ENCODE measurements at regions not wholly inside any gene's neighbourhood (a gene's known extent, or its start where the extent isn't known, plus 50 kb on each side); places are given as distances from the start of the nearest gene placed in this dataset.

DNA sequence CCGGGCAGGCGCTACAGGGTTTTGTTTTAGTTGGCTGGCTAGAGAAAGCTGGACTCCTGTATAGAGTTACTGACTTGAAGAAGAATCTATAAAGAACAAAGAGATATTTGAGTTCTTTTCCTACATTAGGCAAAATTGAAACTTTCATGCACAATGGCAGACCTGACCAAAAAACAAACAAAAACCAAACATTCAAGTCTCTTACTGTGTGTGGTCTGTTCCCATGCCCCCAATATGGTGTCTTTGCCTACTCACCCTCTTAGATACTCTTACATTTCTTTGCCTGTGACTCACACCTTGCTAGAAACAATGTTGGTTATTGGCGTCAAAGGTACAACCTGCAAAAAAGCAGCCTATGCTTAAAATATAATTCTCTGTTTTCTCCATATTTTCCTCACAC is 109.5 kb upstream of the TMC3 start:
- WGBS, 2 donors = 78 to 90% methylated on average over 3 of the region's 3 CpGs
- H3K4me3 ChIP-seq = no peak overlapping the region
- no peak for DNase-seq
- no peak overlapping the region for H3K27ac ChIP-seq
- no peaks in the 10 kb centered on the region for H3K9me3 ChIP-seq
- H3K27me3 ChIP-seq = no peaks in the 10 kb centered on the region
- no peaks in the 10 kb centered on the region for H3K36me3 ChIP-seq
- intact Hi-C loops (cut with DNase I) = loop anchor here (10.0 kb wide), 1 partner anchor 461 kb away; no protein-coding TSS in a partner anchor
- H3K4me1 ChIP-seq = no peaks in the 10 kb centered on the region
- no peak for TF ChIP-seq POLR2A (IDR thresholded peaks at IDR 0.05)
- TF ChIP-seq, protein P1, sequence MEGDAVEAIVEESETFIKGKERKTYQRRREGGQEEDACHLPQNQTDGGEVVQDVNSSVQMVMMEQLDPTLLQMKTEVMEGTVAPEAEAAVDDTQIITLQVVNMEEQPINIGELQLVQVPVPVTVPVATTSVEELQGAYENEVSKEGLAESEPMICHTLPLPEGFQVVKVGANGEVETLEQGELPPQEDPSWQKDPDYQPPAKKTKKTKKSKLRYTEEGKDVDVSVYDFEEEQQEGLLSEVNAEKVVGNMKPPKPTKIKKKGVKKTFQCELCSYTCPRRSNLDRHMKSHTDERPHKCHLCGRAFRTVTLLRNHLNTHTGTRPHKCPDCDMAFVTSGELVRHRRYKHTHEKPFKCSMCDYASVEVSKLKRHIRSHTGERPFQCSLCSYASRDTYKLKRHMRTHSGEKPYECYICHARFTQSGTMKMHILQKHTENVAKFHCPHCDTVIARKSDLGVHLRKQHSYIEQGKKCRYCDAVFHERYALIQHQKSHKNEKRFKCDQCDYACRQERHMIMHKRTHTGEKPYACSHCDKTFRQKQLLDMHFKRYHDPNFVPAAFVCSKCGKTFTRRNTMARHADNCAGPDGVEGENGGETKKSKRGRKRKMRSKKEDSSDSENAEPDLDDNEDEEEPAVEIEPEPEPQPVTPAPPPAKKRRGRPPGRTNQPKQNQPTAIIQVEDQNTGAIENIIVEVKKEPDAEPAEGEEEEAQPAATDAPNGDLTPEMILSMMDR (IDR thresholded peaks at IDR 0.05) = no peak

DNA sequence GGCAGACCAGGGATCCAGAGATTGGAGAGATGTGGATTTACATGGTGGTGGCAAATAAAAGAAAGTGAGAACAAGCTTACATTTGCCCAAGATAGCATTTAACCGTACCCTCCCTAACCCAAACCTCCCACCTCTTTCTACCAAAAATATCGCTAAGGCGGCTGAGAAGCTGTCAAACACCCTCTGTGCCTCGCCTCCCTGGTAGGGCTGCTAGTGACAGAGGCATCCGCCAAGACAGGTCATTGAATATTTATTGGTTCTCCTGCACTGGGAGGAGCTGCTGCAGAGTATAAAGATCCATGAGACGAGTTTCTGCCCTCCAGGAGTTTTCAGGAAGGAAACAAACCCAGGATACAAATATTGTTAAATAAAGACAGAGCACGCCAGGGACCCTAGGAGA is 107.3 kb upstream of the TMC3 start:
- H3K27ac ChIP-seq = no peak overlapping the region
- intact Hi-C loops (cut with DNase I) = loop anchor here (10.0 kb wide), 1 partner anchor 463 kb away; no protein-coding TSS in a partner anchor
- DNase-seq = no peak
- TF ChIP-seq POLR2A (IDR thresholded peaks at IDR 0.05) = no peak
- TF ChIP-seq, protein P1 (IDR thresholded peaks at IDR 0.05) = no peak
- H3K4me3 ChIP-seq = no peak overlapping the region
- H3K36me3 ChIP-seq = no peaks in the 10 kb centered on the region
- H3K9me3 ChIP-seq = no peaks in the 10 kb centered on the region
- 62 to 66% methylated on average over 6 of the region's 7 CpGs for WGBS, 2 donors
- no peaks in the 10 kb centered on the region for H3K27me3 ChIP-seq
- no peaks in the 10 kb centered on the region for H3K4me1 ChIP-seq

DNA sequence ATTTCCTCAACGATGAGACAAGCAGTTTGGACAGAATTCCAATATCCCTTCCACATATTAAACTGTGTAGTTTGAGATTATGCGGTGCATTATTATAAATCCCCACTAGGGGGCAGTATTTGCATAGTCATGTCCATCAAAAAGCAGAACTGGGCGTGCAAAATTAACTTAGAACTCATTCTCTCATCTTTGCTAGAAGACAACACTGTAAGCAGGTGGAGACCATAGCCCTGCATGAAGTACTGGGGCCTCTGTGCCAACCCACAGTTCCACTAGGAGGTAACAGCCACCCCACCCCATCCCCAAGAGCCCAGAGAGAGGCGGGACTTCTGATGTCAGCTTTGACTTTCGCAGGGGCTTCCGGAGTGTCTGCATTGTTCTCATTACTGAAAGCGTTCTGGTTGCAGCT is 106.6 kb upstream of the TMC3 start:
- Histone ChIP-seq H3K36me3 (no peaks in the 10 kb centered on the region), H3K27ac (no peak overlapping the region), H3K4me3 (no peak overlapping the region), H3K9me3 (no peaks in the 10 kb centered on the region), H3K27me3 (no peaks in the 10 kb centered on the region), H3K4me1 (no peaks in the 10 kb centered on the region)
- TF ChIP-seq, protein P1 (IDR thresholded peaks at IDR 0.05) = peak; percentile 80 to 92 (median 87)
- no peak for TF ChIP-seq POLR2A (IDR thresholded peaks at IDR 0.05)
- DNase-seq = no peak
- intact Hi-C loops (cut with DNase I) = loop anchor here (10.0 kb wide), 1 partner anchor 464 kb away; no protein-coding TSS in a partner anchor
- 48 to 54% methylated on average over 6 to 7 of the region's 7 CpGs for WGBS, 2 donors

DNA sequence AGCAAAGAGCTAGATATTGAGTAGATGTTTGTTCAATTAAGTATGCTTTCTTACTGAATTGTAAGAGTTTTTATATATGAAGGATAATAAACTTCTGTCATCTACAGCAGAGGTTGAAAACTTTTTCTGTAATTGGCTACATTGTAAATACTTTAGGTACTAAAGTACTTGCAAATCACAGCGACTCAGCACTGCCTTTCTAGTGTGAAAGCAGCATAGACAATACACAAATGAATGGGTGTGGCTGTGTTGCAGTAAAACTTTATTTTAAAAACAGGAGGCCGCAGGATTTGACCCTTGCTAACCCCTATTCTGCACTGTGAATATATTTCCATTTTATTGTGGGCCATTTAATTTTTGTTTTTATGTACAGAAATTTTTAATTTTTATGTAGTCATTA is 104.3 kb upstream of the TMC3 start:
- Histone ChIP-seq H3K4me1 (no peaks in the 10 kb centered on the region), H3K27ac (no peak overlapping the region), H3K4me3 (no peak overlapping the region), H3K9me3 (no peaks in the 10 kb centered on the region), H3K36me3 (no peaks in the 10 kb centered on the region), H3K27me3 (peaks cover 0 to 11% (median 0%) of the 10 kb centered on the region in 4 donors)
- intact Hi-C loops (cut with DNase I) = no loop called here
- DNase-seq = no peak
- WGBS, 2 donors = 58 to 59% methylated on average over 2 of the region's 2 CpGs
- no peak for TF ChIP-seq POLR2A (IDR thresholded peaks at IDR 0.05)
- TF ChIP-seq, protein P1 (IDR thresholded peaks at IDR 0.05) = no peak

DNA sequence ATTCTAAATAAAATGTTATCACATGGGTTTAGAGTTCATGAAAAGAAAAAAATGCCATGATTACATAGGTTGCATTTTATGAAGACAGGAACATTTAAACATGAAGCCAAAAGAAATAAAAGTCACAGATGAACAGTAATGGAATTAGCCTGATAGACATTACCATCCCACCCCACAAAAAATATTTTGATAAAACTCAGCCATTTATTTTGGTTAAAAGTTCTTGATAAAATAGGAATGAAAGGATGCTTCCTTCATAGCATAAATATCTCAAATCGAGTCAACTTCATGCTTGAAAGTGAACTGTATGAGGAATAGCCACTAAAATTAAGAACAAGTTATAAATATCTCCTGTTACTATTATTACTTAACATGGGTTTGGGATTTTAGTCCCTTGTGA is 101.9 kb upstream of the TMC3 start:
- DNase-seq = no peak
- Histone ChIP-seq H3K4me3 (no peak overlapping the region), H3K27me3 (peaks cover 0 to 27% (median 0%) of the 10 kb centered on the region in 4 donors), H3K36me3 (no peaks in the 10 kb centered on the region), H3K9me3 (no peaks in the 10 kb centered on the region), H3K4me1 (no peaks in the 10 kb centered on the region), H3K27ac (no peak overlapping the region)
- no peak for TF ChIP-seq POLR2A (IDR thresholded peaks at IDR 0.05)
- TF ChIP-seq, protein P1 (IDR thresholded peaks at IDR 0.05) = no peak
- 57 to 70% methylated on average over 1 of the region's 1 CpG for WGBS, 2 donors
- intact Hi-C loops (cut with DNase I) = no loop called here

All from esophagus squamous epithelium (tissue), 5 donors.